Endothelial cell of umbilical vein (primary cell): ENCODE measurements at regions not wholly inside any gene's neighbourhood (a gene's known extent, or its start where the extent isn't known, plus 50 kb on each side); places are given as distances from the start of the nearest gene placed in this dataset.

ENCODE experiments used
- BruUV-seq: library from RNA; stranded (reverse); fragments of 400-500 nt; replicated peaks from 2 replicates; lab custom pipeline; 2021; lab: Mats Ljungman, UMichigan
- CTCF ChIA-PET: fragments of 300-600, 350-600 bp; sonication (Branson Sonifier 250); formaldehyde crosslinking; loops from one replicate; lab custom pipeline; 2021; ENCODE audit warnings: antibody characterized with exemption, inconsistent platforms; lab: Charles Lee
- POLR2A ChIA-PET: fragments of 300-600, 350-600 bp; sonication (Branson Sonifier 250); formaldehyde crosslinking; loops from one replicate; lab custom pipeline; 2021; ENCODE audit warnings: antibody characterized with exemption, inconsistent platforms; lab: Charles Lee
- DNase-seq: peaks from one replicate; pipeline ENCODE4 v3.0.0-alpha.2; 2011; ENCODE audit warnings: low read depth, low spot score
- FAIRE-seq: peaks from 2 replicates; lab custom pipeline; 2011; peaks lifted over from hg19 to GRCh38; lab: Jason Lieb, UNC
- H2AFZ ChIP-seq: 2 replicates; pipeline ENCODE4 v1.6.0; 2012; ENCODE audit warnings: low read depth, low read length, control low read depth, inconsistent platforms
- H3K27ac ChIP-seq: 2 replicates; pipeline ENCODE4 v1.5.1; 2011; ENCODE audit warnings: low read depth, mild to moderate bottlenecking, control low read depth, low read length, moderate library complexity; ENCODE audit not compliant: insufficient read depth
- H3K27me3 ChIP-seq, 2 experiments: 2 replicates each; pipeline versions ENCODE4 v1.6.0 to v1.6.1; 2011; ENCODE audit warnings: low read length in 2 of 2, mixed read lengths in 1 of 2; ENCODE audit not compliant: control insufficient read depth in 2 of 2, insufficient read depth in 2 of 2
- H3K36me3 ChIP-seq, 2 experiments: 2 replicates in 1 of 2; 3 replicates in 1 of 2; pipeline ENCODE4 v1.5.1; 2011; ENCODE audit warnings: low read length in 2 of 2, mild to moderate bottlenecking in 1 of 2, moderate library complexity in 1 of 2; ENCODE audit not compliant: control insufficient read depth in 2 of 2, insufficient read depth in 2 of 2; ENCODE audit errors: extremely low read depth in 1 of 2
- H3K4me1 ChIP-seq: 3 replicates; pipeline ENCODE4 v1.5.1; 2011; ENCODE audit warnings: mild to moderate bottlenecking, low read length; ENCODE audit not compliant: control insufficient read depth, insufficient read depth; ENCODE audit errors: extremely low read depth
- H3K4me2 ChIP-seq: 2 replicates; pipeline ENCODE4 v1.6.1; 2011; ENCODE audit warnings: low read length, control low read depth, mixed read lengths; ENCODE audit not compliant: insufficient read depth
- H3K4me3 ChIP-seq, 3 experiments: fragments of 200-600 bp in 1 of 3; sonication (generic), shearing (Covaris generic) in 1 of 3; replicated peaks in 1 of 3; 2 replicates each; pipeline ENCODE4 v1.5.1; 2011 to 2016; ENCODE audit warnings: control low read depth in 3 of 3, low read length in 3 of 3, mild to moderate bottlenecking in 2 of 3, inconsistent platforms in 1 of 3, low read depth in 1 of 3, moderate library complexity in 1 of 3; ENCODE audit not compliant: insufficient read depth in 1 of 3
- H3K79me2 ChIP-seq: 2 replicates; pipeline ENCODE4 v1.6.0; 2012; ENCODE audit warnings: low read length, inconsistent platforms; ENCODE audit not compliant: control insufficient read depth, insufficient read depth
- H3K9ac ChIP-seq: replicated peaks from 2 replicates; pipeline ENCODE3; 2011; ENCODE audit warnings: low read length, control low read depth; ENCODE audit not compliant: insufficient read depth; ENCODE audit errors: extremely low read depth
- H3K9me1 ChIP-seq: replicated peaks from 3 replicates; pipeline ENCODE4 v1.6.0; 2011; ENCODE audit warnings: mild to moderate bottlenecking, low read length; ENCODE audit not compliant: control insufficient read depth, insufficient read depth; ENCODE audit errors: extremely low read depth
- H3K9me3 ChIP-seq: replicated peaks from 2 replicates; pipeline ENCODE4 v1.5.1; 2012; ENCODE audit warnings: low read length, inconsistent platforms; ENCODE audit not compliant: control insufficient read depth, insufficient read depth
- H4K20me1 ChIP-seq: replicated peaks from 2 replicates; pipeline ENCODE3; 2011; ENCODE audit warnings: mild to moderate bottlenecking, low read length; ENCODE audit not compliant: control insufficient read depth, insufficient read depth; ENCODE audit errors: extremely low read depth
- EZH2 ChIP-seq: IDR thresholded peaks from 2 replicates; pipeline ENCODE4 v1.6.1; 2012; ENCODE audit warnings: borderline replicate concordance, low read depth, mild to moderate bottlenecking, moderate library complexity, low read length, inconsistent platforms; ENCODE audit not compliant: severe bottlenecking
- FOS ChIP-seq: IDR thresholded peaks from 2 replicates; pipeline ENCODE4 v1.6.1; 2011; ENCODE audit warnings: mild to moderate bottlenecking, low read length, moderate library complexity, borderline replicate concordance; ENCODE audit not compliant: insufficient read depth
- GATA2 ChIP-seq: IDR thresholded peaks from 2 replicates; pipeline ENCODE4 v1.7.0; 2011; ENCODE audit warnings: low read depth, mild to moderate bottlenecking, moderate library complexity, mixed read lengths, low read length; ENCODE audit not compliant: insufficient read length, insufficient read depth
- JUN ChIP-seq: IDR thresholded peaks from 2 replicates; pipeline ENCODE4 v1.6.1; 2011; ENCODE audit warnings: borderline replicate concordance, low read depth; ENCODE audit not compliant: insufficient read length, insufficient read depth
- MYC ChIP-seq: IDR thresholded peaks from one replicate; pipeline ENCODE4 v1.6.1; 2011; ENCODE audit warnings: mild to moderate bottlenecking, low read depth, low read length
- POLR2A ChIP-seq: IDR thresholded peaks from 2 replicates; pipeline ENCODE4 v1.6.1; 2012; ENCODE audit warnings: low read depth, mild to moderate bottlenecking, control low read depth, low read length
- POLR2AphosphoS5 ChIP-seq: IDR thresholded peaks from 2 replicates; pipeline ENCODE4 v1.6.1; 2012; ENCODE audit warnings: low read depth, mild to moderate bottlenecking, control low read depth, low read length, moderate library complexity; ENCODE audit not compliant: insufficient read depth
- dilution Hi-C: fragments of 300-500 bp; cut with MboI; formaldehyde crosslinking; loops from one replicate; pipeline ENCODE4 v1.15.0; 2019; ENCODE audit warnings: low sequenced_read_pairs; ENCODE audit not compliant: extremely low pct_ligation_motif_present
- intact Hi-C: fragments of 100-400 bp; cut with micrococcal nuclease; formaldehyde crosslinking; loops from one replicate; pipeline ENCODE4 v1.10.0; 2022
- TF ChIP-seq, protein P1 (sequence below), 2 donors: IDR thresholded peaks; 1 replicate in 1 of 2; 2 replicates in 1 of 2; pipeline ENCODE4 v1.5.1; 2011; ENCODE audit warnings: low read length in 2 of 2, mild to moderate bottlenecking in 2 of 2, moderate library complexity in 2 of 2, control low read depth in 1 of 2, inconsistent platforms in 1 of 2, low read depth in 1 of 2; ENCODE audit not compliant: insufficient read depth in 1 of 2; ENCODE audit errors: extremely low read depth in 1 of 2
- TF ChIP-seq, protein P2 (sequence below): IDR thresholded peaks from 2 replicates; pipeline ENCODE4 v1.6.1; 2011; ENCODE audit not compliant: insufficient read depth, insufficient read length

DNA sequence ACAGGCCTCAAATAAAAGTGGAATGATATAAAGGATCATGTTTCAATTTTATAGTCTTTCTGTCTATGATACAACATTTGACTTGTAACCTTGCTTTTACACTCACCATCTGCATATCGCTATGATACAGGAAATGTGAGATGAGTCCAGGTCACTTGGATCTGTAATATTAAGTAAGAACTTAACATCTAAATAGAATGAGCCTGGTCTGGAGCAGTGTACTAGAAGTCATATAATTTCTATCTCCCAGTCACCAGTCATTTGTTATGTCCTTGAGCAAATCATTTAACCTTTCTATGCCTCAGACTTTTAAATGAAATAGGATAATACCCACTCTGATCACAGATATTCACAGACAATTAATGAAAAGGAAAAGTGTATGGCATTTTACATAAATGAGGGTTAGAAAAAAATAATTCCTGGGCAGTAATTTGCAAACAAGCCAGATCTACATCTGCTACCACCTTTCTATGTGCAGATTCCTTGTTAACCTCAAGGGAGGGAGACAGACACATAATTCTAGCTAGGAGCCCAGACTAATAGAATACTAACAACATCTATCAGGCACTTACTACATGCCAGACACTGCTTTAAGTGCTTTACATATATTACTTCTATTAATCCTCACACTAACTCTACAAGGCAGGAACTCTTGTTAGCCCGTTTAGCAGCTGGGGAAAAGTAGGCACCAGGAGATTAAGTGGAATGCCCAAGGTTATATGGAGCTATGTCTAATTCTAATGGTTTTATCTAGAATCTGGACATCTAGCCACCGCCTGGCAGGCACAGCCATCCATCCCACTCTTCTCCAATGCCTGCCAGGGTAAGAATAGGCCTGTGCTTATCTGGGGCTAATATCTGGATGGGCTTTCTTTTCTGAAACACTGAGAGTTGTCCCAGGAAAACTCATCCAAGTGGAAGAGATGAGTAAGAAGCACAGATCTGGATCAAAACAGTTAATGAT lies 313.6 kb upstream of the CDH20 start:
- intact Hi-C loops (no loop called here), dilution Hi-C loops (no loop called here)
- Histone ChIP-seq H3K27me3 (no peaks in the 10 kb centered on the region), H3K36me3 (no peaks in the 10 kb centered on the region), H3K9me3 (no peaks in the 10 kb centered on the region), H2AFZ (no peak overlapping the region), H3K79me2 (no peaks in the 10 kb centered on the region), H3K4me1 (no peaks in the 10 kb centered on the region), H3K9me1 (no peaks in the 10 kb centered on the region), H3K4me2 (no peak overlapping the region), H3K4me3 (no peak overlapping the region), H3K9ac (no peak overlapping the region), H4K20me1 (no peaks in the 10 kb centered on the region), H3K27ac (no peak overlapping the region)
- POLR2A ChIA-PET: no interaction called here
- no peak for DNase-seq
- no peak for FAIRE-seq
- TF ChIP-seq, protein P1, sequence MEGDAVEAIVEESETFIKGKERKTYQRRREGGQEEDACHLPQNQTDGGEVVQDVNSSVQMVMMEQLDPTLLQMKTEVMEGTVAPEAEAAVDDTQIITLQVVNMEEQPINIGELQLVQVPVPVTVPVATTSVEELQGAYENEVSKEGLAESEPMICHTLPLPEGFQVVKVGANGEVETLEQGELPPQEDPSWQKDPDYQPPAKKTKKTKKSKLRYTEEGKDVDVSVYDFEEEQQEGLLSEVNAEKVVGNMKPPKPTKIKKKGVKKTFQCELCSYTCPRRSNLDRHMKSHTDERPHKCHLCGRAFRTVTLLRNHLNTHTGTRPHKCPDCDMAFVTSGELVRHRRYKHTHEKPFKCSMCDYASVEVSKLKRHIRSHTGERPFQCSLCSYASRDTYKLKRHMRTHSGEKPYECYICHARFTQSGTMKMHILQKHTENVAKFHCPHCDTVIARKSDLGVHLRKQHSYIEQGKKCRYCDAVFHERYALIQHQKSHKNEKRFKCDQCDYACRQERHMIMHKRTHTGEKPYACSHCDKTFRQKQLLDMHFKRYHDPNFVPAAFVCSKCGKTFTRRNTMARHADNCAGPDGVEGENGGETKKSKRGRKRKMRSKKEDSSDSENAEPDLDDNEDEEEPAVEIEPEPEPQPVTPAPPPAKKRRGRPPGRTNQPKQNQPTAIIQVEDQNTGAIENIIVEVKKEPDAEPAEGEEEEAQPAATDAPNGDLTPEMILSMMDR (IDR thresholded peaks at IDR 0.05; ENCODE audit: extremely low read depth in 1 of 2, insufficient read depth in 1 of 2, low read depth in 1 of 2, low read length in 2 of 2): no peak
- TF ChIP-seq, protein P2, sequence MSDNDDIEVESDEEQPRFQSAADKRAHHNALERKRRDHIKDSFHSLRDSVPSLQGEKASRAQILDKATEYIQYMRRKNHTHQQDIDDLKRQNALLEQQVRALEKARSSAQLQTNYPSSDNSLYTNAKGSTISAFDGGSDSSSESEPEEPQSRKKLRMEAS: no peak
- no peak for TF ChIP-seq MYC
- TF ChIP-seq POLR2A: no peak
- no peak for TF ChIP-seq EZH2
- no peak for TF ChIP-seq JUN
- TF ChIP-seq POLR2AphosphoS5: no peak
- no peak for TF ChIP-seq GATA2
- TF ChIP-seq FOS: no peak
- BruUV-seq: no TSS peak
- CTCF ChIA-PET: no interaction called here
